ENCODE measurements at regions not wholly inside any gene's neighbourhood (a gene's known extent, or its start where the extent isn't known, plus 50 kb on each side); places are given as distances from the start of the nearest gene placed in this dataset.

DNA sequence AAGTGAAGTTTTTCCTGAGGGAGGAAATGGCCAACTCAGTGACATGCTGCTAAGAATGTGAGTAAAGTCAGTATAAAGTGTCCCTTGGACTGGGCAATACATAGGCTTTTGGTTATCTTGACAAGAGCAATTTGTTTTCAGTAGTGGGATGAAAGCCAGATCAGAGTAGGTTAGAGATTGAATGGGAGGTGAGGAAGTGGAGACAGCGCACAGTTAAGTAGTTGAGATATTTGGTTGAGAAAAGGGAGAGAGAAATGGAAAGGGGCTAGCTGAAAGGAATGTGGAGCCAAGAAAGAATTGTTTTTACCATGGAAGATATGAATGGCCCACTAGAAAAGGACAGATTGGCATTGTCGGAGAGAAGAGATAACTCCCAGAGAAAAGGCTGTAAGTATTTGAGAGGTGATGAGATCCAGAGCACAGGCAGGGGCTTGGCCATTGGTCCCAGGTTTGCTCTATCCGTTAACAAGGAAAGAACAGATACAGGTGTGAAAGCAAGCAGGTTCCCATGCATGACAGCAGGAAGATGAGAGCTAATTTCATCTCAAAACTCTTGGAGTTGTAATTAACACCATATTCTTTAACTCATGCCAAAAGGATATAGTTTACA lies 392.0 kb downstream of the NR2F1-AS1 start:
- no peak overlapping the region for H3K9ac ChIP-seq (ENCODE audit: low read length)
- Mint-ChIP-seq H3K4me1 (no peaks in the 10 kb centered on the region), H3K4me3 (no peak overlapping the region), H3K9me3 (ENCODE audit: insufficient read depth) (peaks cover 3% of the 10 kb centered on the region), H3K27me3 (no peaks in the 10 kb centered on the region), H3K27ac (no peak overlapping the region)
- no peaks in the 10 kb centered on the region for H4K20me1 ChIP-seq (ENCODE audit: control insufficient read depth, insufficient read depth, low read length, poor library complexity, severe bottlenecking)
- no peak overlapping the region for H3K4me2 ChIP-seq (replicated peaks; ENCODE audit: low read depth, low read length, poor library complexity, severe bottlenecking)
- DNase-seq = no peak
- 87% methylated on average over 2 of the region's 3 CpGs for WGBS (ENCODE audit: insufficient coverage)
- ChIA-PET CTCF (no interaction called here), POLR2A (no interaction called here)
- H3K27ac ChIP-seq (ENCODE audit: low read length in 2 of 2) = no peak overlapping the region
- no peak for ATAC-seq (ENCODE audit: low read depth)
- H3K79me2 ChIP-seq (ENCODE audit: control insufficient read depth, insufficient read depth, low read length) = no peaks in the 10 kb centered on the region
- H3K27me3 ChIP-seq (replicated peaks in 1 of 4; ENCODE audit: control extremely low read depth in 1 of 4, control insufficient read depth in 3 of 4, insufficient read depth in 4 of 4, low read length in 3 of 4) = no peaks in the 10 kb centered on the region
- H3K36me3 ChIP-seq (replicated peaks in 1 of 2; ENCODE audit: control extremely low read depth in 1 of 2, control insufficient read depth in 1 of 2, extremely low read depth in 1 of 2, insufficient read depth in 2 of 2, low read length in 1 of 2) = no peaks in the 10 kb centered on the region
- H3K9me3 ChIP-seq (ENCODE audit: control extremely low read depth in 1 of 3, control insufficient read depth in 2 of 3, insufficient read depth in 1 of 3, low read length in 2 of 3) = no peaks in the 10 kb centered on the region
- no peaks in the 10 kb centered on the region for H3K4me1 ChIP-seq (ENCODE audit: control insufficient read depth in 2 of 2, insufficient read depth in 2 of 2, low read length in 2 of 2)
- intact Hi-C loops (cut with micrococcal nuclease) = no loop called here
- no peak overlapping the region for H2AFZ ChIP-seq (ENCODE audit: insufficient read depth, low read depth, low read length, poor library complexity, severe bottlenecking)
- TF ChIP-seq EZH2 (IDR thresholded peaks at IDR 0.05; ENCODE audit: borderline replicate concordance, insufficient read depth, low read depth, low read length, poor library complexity, severe bottlenecking) = no peak
- no peak for TF ChIP-seq CTCF (IDR thresholded peaks at IDR 0.05)
- H3K4me3 ChIP-seq (ENCODE audit: control extremely low read depth in 1 of 5, extremely low read depth in 1 of 5, insufficient read depth in 1 of 5, low read depth in 2 of 5, low read length in 4 of 5) = no peak overlapping the region

- ChIA-PET CTCF (no interaction called here), POLR2A (no interaction called here)
- Histone ChIP-seq H3K9me3 (ENCODE audit: control extremely low read depth in 1 of 3, control insufficient read depth in 2 of 3, insufficient read depth in 1 of 3, low read length in 2 of 3) (no peaks in the 10 kb centered on the region), H2AFZ (ENCODE audit: insufficient read depth, low read depth, low read length, poor library complexity, severe bottlenecking) (no peak overlapping the region), H3K9ac (ENCODE audit: low read length) (no peak overlapping the region), H3K27me3 (replicated peaks in 1 of 4; ENCODE audit: control extremely low read depth in 1 of 4, control insufficient read depth in 3 of 4, insufficient read depth in 4 of 4, low read length in 3 of 4) (no peaks in the 10 kb centered on the region), H3K79me2 (ENCODE audit: control insufficient read depth, insufficient read depth, low read length) (no peaks in the 10 kb centered on the region), H3K4me1 (ENCODE audit: control insufficient read depth in 2 of 2, insufficient read depth in 2 of 2, low read length in 2 of 2) (no peaks in the 10 kb centered on the region), H3K4me2 (replicated peaks; ENCODE audit: low read depth, low read length, poor library complexity, severe bottlenecking) (no peak overlapping the region), H3K27ac (ENCODE audit: low read length in 2 of 2) (no peak overlapping the region), H4K20me1 (ENCODE audit: control insufficient read depth, insufficient read depth, low read length, poor library complexity, severe bottlenecking) (no peaks in the 10 kb centered on the region), H3K4me3 (ENCODE audit: control extremely low read depth in 1 of 5, extremely low read depth in 1 of 5, insufficient read depth in 1 of 5, low read depth in 2 of 5, low read length in 4 of 5) (no peak overlapping the region), H3K36me3 (replicated peaks in 1 of 2; ENCODE audit: control extremely low read depth in 1 of 2, control insufficient read depth in 1 of 2, extremely low read depth in 1 of 2, insufficient read depth in 2 of 2, low read length in 1 of 2) (no peaks in the 10 kb centered on the region)
- no peak for TF ChIP-seq EZH2 (IDR thresholded peaks at IDR 0.05; ENCODE audit: borderline replicate concordance, insufficient read depth, low read depth, low read length, poor library complexity, severe bottlenecking)
- DNase-seq = no peak
- Mint-ChIP-seq H3K9me3 (ENCODE audit: insufficient read depth) (no peaks in the 10 kb centered on the region), H3K27ac (no peak overlapping the region), H3K27me3 (no peaks in the 10 kb centered on the region), H3K4me3 (no peak overlapping the region), H3K4me1 (no peaks in the 10 kb centered on the region)
- intact Hi-C loops (cut with micrococcal nuclease) = no loop called here
- no peak for ATAC-seq (ENCODE audit: low read depth)
- no CpG with 5 or more reads among the region's 3 CpGs for WGBS (ENCODE audit: insufficient coverage)
Measured at GRCh38 chr5:93186076-93186682, 394.8 kb downstream of the NR2F1-AS1 start.

Data from B cell (primary cell).